ENCODE measurements at regions not wholly inside any gene's neighbourhood (a gene's known extent, or its start where the extent isn't known, plus 50 kb on each side); places are given as distances from the start of the nearest gene placed in this dataset.

DNA sequence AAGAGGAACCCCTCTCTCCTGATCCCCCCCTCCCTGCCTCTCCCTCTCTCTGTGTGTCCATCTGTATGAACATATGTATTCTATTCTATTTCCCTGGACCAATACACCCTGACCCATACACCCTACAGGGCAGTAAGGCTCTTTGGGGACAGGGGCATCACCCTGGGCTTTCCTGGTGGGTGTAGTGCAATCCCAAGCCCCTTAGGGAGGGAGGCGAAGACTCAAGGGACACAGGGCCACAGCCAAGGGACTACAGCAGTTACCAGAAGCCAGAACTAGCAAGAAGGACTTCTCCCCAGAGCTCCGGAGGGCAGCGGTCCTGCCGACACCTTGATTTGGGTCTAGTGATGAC lies 214.2 kb upstream of the RAB6C start:
- TF ChIP-seq, protein P1, sequence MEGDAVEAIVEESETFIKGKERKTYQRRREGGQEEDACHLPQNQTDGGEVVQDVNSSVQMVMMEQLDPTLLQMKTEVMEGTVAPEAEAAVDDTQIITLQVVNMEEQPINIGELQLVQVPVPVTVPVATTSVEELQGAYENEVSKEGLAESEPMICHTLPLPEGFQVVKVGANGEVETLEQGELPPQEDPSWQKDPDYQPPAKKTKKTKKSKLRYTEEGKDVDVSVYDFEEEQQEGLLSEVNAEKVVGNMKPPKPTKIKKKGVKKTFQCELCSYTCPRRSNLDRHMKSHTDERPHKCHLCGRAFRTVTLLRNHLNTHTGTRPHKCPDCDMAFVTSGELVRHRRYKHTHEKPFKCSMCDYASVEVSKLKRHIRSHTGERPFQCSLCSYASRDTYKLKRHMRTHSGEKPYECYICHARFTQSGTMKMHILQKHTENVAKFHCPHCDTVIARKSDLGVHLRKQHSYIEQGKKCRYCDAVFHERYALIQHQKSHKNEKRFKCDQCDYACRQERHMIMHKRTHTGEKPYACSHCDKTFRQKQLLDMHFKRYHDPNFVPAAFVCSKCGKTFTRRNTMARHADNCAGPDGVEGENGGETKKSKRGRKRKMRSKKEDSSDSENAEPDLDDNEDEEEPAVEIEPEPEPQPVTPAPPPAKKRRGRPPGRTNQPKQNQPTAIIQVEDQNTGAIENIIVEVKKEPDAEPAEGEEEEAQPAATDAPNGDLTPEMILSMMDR (conservative IDR thresholded peaks at IDR 0.05 in 1 of 2, IDR thresholded peaks at IDR 0.05 in 1 of 2; ENCODE audit: low read depth in 1 of 2, low read length in 2 of 2) = no peak
- no peak for TF ChIP-seq EZH2 (IDR thresholded peaks at IDR 0.05; ENCODE audit: low read length, missing control alignments)
